Astrocyte of the cerebellum (primary cell): ENCODE measurements at regions not wholly inside any gene's neighbourhood (a gene's known extent, or its start where the extent isn't known, plus 50 kb on each side); places are given as distances from the start of the nearest gene placed in this dataset.

Source experiments
- DNase-seq: peaks from one replicate; pipeline ENCODE4 v3.0.0-alpha.2; 2011; ENCODE audit warnings: low read depth
- H3K4me3 ChIP-seq: 2 replicates; pipeline ENCODE4 v1.5.1; 2011; ENCODE audit warnings: mild to moderate bottlenecking, low read depth, low read length, moderate library complexity
- in situ Hi-C: cut with HindIII; loops from 2 replicates; pipeline ENCODE4 v1.10.0; 2017; ENCODE audit warnings: low sequenced_read_pairs
- TF ChIP-seq, protein P1 (sequence below): IDR thresholded peaks from 2 replicates; pipeline ENCODE4 v1.5.1; 2012; ENCODE audit warnings: low read length, low read depth, moderate library complexity, mild to moderate bottlenecking; ENCODE audit errors: missing control alignments

DNA sequence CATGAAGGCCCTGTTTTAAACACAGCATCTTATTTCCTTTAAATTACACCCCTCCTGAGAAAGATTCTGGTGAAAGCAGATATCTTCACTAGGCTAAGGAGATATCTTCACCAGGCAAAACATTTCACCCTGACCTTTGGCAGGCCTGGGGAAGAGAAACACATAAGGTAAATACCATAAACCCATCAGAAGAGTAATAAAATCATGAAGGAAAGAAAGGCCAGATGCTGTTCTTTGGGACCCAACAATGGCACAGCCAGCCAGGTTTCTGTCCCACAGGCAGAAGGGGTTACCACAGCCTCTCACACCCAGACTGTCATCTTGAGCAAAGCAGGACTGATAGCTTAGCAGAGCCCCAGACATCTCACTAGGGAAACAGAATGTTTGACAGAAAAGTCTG lies 125.4 kb downstream of the CCDC34 start:
- no peak for DNase-seq
- no peak overlapping the region for H3K4me3 ChIP-seq
- TF ChIP-seq, protein P1, sequence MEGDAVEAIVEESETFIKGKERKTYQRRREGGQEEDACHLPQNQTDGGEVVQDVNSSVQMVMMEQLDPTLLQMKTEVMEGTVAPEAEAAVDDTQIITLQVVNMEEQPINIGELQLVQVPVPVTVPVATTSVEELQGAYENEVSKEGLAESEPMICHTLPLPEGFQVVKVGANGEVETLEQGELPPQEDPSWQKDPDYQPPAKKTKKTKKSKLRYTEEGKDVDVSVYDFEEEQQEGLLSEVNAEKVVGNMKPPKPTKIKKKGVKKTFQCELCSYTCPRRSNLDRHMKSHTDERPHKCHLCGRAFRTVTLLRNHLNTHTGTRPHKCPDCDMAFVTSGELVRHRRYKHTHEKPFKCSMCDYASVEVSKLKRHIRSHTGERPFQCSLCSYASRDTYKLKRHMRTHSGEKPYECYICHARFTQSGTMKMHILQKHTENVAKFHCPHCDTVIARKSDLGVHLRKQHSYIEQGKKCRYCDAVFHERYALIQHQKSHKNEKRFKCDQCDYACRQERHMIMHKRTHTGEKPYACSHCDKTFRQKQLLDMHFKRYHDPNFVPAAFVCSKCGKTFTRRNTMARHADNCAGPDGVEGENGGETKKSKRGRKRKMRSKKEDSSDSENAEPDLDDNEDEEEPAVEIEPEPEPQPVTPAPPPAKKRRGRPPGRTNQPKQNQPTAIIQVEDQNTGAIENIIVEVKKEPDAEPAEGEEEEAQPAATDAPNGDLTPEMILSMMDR = no peak
- in situ Hi-C loops = no loop called here

DNA sequence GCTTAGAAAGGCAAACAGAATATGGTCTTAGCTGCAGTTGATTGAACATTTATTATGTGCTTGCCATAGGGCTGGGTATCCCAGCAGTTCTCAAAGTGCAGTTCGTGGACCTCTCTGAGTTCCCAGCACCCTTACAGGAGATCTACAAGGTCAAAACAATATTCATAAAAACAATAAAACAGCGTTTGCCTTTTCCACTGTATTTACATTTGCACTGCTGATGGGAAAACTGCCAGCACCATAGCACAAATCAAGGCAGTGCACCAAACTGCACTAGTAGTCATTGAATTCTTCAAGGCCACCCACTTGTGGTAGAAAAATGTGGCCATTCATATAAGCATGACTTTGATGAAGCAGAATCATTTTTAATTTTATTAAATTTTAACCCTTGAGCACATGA lies 128.1 kb downstream of the CCDC34 start:
- in situ Hi-C loops = no loop called here
- TF ChIP-seq, protein P1 = no peak
- no peak overlapping the region for H3K4me3 ChIP-seq
- no peak for DNase-seq

DNA sequence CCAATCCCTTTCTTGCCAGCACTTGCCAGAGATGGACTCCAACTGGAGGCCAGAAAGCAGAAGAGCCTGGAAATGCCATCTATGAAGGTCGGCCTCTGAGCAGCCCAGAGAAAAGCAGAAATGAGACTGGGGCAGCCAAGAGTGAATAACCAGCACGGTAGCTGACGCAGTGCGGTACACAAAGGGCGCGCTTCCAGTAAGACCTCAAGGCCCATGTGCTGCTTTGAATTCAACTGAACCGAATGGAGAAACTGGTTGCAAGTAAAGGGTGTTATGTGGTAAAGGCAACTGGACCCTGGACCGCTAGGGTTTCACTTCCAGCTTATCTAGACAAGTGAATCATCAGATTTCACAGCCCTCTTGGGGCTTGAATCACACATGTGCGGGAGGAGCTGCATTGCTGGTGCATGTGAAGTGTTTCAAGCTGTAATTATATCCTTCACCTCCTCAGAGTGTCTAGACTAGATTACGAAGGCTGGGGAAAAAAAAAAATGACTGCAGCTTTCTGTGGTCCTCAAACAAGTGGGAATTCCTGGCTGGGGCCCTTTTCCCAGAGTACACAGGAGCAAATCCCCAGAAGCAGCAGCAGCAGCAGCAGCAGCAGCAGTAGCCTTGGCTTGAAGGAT lies 128.9 kb downstream of the CCDC34 start:
- TF ChIP-seq, protein P1 = peak; percentile 7
- in situ Hi-C loops = no loop called here
- peak; percentile 96 for DNase-seq
- peak overlapping the region; percentile 10 for H3K4me3 ChIP-seq

DNA sequence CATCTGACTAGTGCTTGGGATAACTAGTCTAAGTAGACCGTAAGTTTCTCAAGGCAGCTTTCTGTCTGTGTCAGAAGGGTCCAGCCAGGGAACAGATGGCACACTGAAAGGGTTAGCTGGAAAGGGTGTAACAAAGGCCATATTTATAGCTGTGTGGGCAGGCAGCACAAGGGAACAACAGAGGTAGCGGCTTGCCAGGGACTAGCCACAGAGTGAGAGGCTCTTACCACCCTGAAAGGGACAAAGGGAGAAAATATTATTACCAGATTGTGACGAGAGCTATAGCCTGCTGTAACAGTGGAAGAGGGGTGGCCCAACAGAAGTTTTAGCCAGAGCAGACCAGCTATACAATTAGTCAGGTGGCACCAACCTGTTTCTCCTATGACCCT lies 129.4 kb downstream of the CCDC34 start:
- H3K4me3 ChIP-seq = peak overlapping the region; percentile 10
- in situ Hi-C loops = no loop called here
- no peak for DNase-seq
- TF ChIP-seq, protein P1 = no peak

- no peak for DNase-seq
- TF ChIP-seq, protein P1 = no peak
- no peak overlapping the region for H3K4me3 ChIP-seq
- in situ Hi-C loops = no loop called here
Measured at GRCh38 chr11:27231530-27231929, 131.5 kb downstream of the CCDC34 start.

DNA sequence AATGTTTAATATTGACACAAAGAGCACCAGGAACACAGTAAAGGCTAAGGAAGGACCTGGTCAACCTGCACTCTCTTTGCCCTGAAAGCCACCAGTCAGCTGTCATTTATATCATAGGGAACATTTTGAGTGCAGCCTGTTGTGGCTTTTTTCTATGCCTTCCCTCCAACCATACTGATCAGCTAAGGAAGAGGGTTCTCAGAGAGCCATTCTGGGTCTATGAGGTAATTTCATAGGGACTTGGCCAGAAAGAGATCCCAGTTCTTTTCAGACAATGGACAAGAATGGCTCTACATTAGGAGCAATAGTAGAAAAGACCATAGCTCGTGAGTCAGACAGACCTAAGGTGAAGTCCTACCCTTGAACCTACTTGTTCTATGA lies 132.8 kb downstream of the CCDC34 start:
- in situ Hi-C loops = no loop called here
- H3K4me3 ChIP-seq = no peak overlapping the region
- TF ChIP-seq, protein P1 = no peak
- no peak for DNase-seq
